OCI-LY3 (cell line): ENCODE measurements at regions not wholly inside any gene's neighbourhood (a gene's known extent, or its start where the extent isn't known, plus 50 kb on each side); places are given as distances from the start of the nearest gene placed in this dataset.

ENCODE experiments used
- H2AFZ ChIP-seq: fragments of 200-600, 300-600 bp; shearing (Covaris generic); 2 replicates; pipeline ENCODE4 v1.6.0; 2014; ENCODE audit warnings: antibody characterized with exemption, low read depth, low read length
- H3K27ac ChIP-seq: fragments of 200-600, 300-600 bp; sonication (generic); 2 replicates; pipeline ENCODE4 v1.5.1; 2014; ENCODE audit warnings: mild to moderate bottlenecking, low read length, moderate library complexity, mixed read lengths
- H3K27me3 ChIP-seq: fragments of 200-600, 300-600 bp; sonication (generic); 2 replicates; pipeline ENCODE4 v1.6.1; 2014; ENCODE audit warnings: low read depth, low read length, mixed read lengths
- H3K36me3 ChIP-seq: fragments of 200-600, 300-600 bp; sonication (generic); replicated peaks from 2 replicates; pipeline ENCODE3; 2014; ENCODE audit warnings: low read depth, low read length, mixed read lengths
- H3K4me1 ChIP-seq: fragments of 300-600, 200-600 bp; sonication (generic); 2 replicates; pipeline ENCODE4 v1.6.1; 2014; ENCODE audit warnings: low read length, mixed read lengths
- H3K4me2 ChIP-seq: fragments of 200-600, 300-600 bp; sonication (generic); 2 replicates; pipeline ENCODE4 v1.6.1; 2014; ENCODE audit warnings: low read length, mixed read lengths
- H3K4me3 ChIP-seq: fragments of 300-600, 200-600 bp; sonication (generic); 2 replicates; pipeline ENCODE4 v1.5.1; 2014; ENCODE audit warnings: antibody characterized with exemption, mild to moderate bottlenecking, low read length, moderate library complexity
- H3K79me2 ChIP-seq: fragments of 300-600, 200-600 bp; shearing (Covaris generic); 2 replicates; pipeline ENCODE4 v1.6.1; 2014; ENCODE audit warnings: mild to moderate bottlenecking, low read length, mixed read lengths
- H3K9ac ChIP-seq: fragments of 300-600, 200-600 bp; shearing (Covaris generic); 2 replicates; pipeline ENCODE4 v1.6.0; 2014; ENCODE audit warnings: mild to moderate bottlenecking, low read length, moderate library complexity
- H3K9me3 ChIP-seq: fragments of 200-600, 300-600 bp; shearing (Covaris generic); 2 replicates; pipeline ENCODE4 v1.6.1; 2014; ENCODE audit warnings: low read length, mixed read lengths; ENCODE audit not compliant: insufficient read depth
- H4K20me1 ChIP-seq: fragments of 200-600, 300-600 bp; sonication (generic); 2 replicates; pipeline ENCODE4 v1.6.1; 2016; ENCODE audit warnings: low read length, mixed read lengths; ENCODE audit not compliant: insufficient read depth
- CTCF ChIP-seq: fragments of 200-600, 300-600 bp; sonication (generic); IDR thresholded peaks from 2 replicates; pipeline ENCODE4 v1.5.1; 2014; ENCODE audit warnings: antibody characterized with exemption, low read length, low read depth
- EZH2phosphoT487 ChIP-seq: fragments of 200-600 bp; shearing (Covaris generic); IDR thresholded peaks from 2 replicates; pipeline ENCODE4 v1.6.1; 2018; ENCODE audit warnings: antibody characterized with exemption, mixed run types, low read depth

- no peaks in the 10 kb centered on the region for H3K79me2 ChIP-seq
- no peaks in the 10 kb centered on the region for H4K20me1 ChIP-seq
- no peaks in the 10 kb centered on the region for H3K4me1 ChIP-seq
- H3K27ac ChIP-seq, result no peak overlapping the region
- H3K36me3 ChIP-seq, result no peaks in the 10 kb centered on the region
- no peak for TF ChIP-seq EZH2phosphoT487
- TF ChIP-seq CTCF, result no peak
- no peak overlapping the region for H2AFZ ChIP-seq
- no peak overlapping the region for H3K9ac ChIP-seq
- no peak overlapping the region for H3K4me2 ChIP-seq
- no peak overlapping the region for H3K4me3 ChIP-seq
- 0 out of 2 replicates have a peak, but pooled peaks cover 7% of the 10 kb centered on the region for H3K9me3 ChIP-seq
- no peaks in the 10 kb centered on the region for H3K27me3 ChIP-seq
These were observed 101.4 kb upstream of the SLC4A10 start for GRCh38 chr2:161522796-161523195.

GRCh38 chr2:161533218-161533617 is 91.0 kb upstream of the SLC4A10 start:
- Histone ChIP-seq H3K4me2 (no peak overlapping the region), H2AFZ (no peak overlapping the region), H3K4me3 (no peak overlapping the region), H3K9ac (no peak overlapping the region), H3K79me2 (no peaks in the 10 kb centered on the region), H3K9me3 (0 out of 2 replicates have a peak, but pooled peaks cover 3% of the 10 kb centered on the region), H3K27me3 (no peaks in the 10 kb centered on the region), H3K36me3 (no peaks in the 10 kb centered on the region), H4K20me1 (no peaks in the 10 kb centered on the region), H3K27ac (no peak overlapping the region), H3K4me1 (no peaks in the 10 kb centered on the region)
- TF ChIP-seq CTCF (no peak), EZH2phosphoT487 (no peak)

- H3K9ac ChIP-seq, result no peak overlapping the region
- no peaks in the 10 kb centered on the region for H4K20me1 ChIP-seq
- H3K4me1 ChIP-seq, result no peaks in the 10 kb centered on the region
- no peaks in the 10 kb centered on the region for H3K9me3 ChIP-seq
- H3K4me2 ChIP-seq, result no peak overlapping the region
- no peak overlapping the region for H3K4me3 ChIP-seq
- no peak overlapping the region for H3K27ac ChIP-seq
- H3K27me3 ChIP-seq, result no peaks in the 10 kb centered on the region
- H3K36me3 ChIP-seq, result no peaks in the 10 kb centered on the region
- H3K79me2 ChIP-seq, result no peaks in the 10 kb centered on the region
- no peak overlapping the region for H2AFZ ChIP-seq
- TF ChIP-seq CTCF (no peak), EZH2phosphoT487 (no peak)
These were observed 77.6 kb upstream of the SLC4A10 start for GRCh38 chr2:161546635-161547034.

GRCh38 chr2:161547130-161547529 is 77.1 kb upstream of the SLC4A10 start:
- Histone ChIP-seq H3K4me2 (no peak overlapping the region), H3K4me1 (no peaks in the 10 kb centered on the region), H3K27me3 (no peaks in the 10 kb centered on the region), H4K20me1 (no peaks in the 10 kb centered on the region), H3K9ac (no peak overlapping the region), H3K27ac (no peak overlapping the region), H3K4me3 (no peak overlapping the region), H3K9me3 (no peaks in the 10 kb centered on the region), H3K79me2 (no peaks in the 10 kb centered on the region), H3K36me3 (no peaks in the 10 kb centered on the region), H2AFZ (no peak overlapping the region)
- TF ChIP-seq EZH2phosphoT487 (no peak), CTCF (no peak)
